NCI-H2171 treated with DMSO at 0.1 percent for 48 hours (cell line): ENCODE measurements at regions not wholly inside any gene's neighbourhood (a gene's known extent, or its start where the extent isn't known, plus 50 kb on each side); places are given as distances from the start of the nearest gene placed in this dataset.

Source experiments
- DNase-seq: peaks from one replicate; lab custom pipeline; 2025; lab: John Stamatoyannopoulos, UW

DNA sequence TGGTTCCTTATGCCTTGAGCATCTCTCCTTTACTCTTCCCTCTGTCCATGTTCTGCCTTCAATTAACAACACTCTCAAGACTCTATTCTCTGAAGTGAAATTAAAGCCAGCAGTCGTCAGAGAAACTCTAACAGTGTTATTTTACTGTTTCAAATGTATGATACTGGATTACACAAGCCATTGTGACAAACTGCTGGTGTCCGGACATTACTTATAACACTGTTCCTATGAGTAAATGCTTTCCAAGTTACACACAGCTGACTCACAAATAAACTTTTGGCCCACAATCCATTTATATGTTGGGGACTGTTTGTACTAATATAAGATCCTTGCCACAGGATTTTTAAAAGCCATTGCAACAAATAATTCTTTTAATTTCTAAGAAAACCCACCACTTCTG lies 63.2 kb upstream of the GHR start:
- DNase-seq: no peak

DNA sequence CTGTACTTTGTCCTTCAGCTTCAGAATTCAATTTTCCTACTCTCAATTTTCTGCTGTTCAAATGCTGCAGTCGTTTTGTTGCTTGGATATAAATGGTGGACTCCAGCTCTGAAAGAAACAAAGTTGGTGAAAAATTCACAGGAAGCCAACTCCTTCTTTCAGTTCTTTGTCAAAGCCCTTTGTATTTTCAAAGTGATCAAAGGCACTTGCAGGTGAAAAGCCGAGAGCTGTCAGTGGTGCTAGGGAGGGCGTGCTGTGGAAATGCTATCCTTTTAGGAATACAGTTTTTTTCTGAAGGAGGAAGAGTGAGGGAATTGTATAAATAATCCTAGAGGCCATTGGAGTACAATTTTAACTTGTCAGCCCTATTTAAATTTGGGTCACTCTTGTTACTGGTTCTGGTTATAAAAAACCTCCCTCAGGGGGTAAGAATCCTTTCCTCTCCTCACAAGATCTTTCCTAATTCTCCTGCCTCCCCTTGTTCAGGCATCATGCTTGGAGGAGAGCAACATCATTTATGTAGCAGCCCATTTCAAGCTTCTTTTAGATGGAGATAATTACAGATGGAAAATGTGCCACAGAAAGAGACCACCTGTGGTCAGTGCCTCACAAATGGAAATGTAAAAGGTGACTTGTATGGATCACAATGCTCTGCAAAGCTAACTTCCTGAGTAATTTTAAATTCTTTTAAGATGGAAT lies 62.5 kb upstream of the GHR start:
- no peak for DNase-seq

DNA sequence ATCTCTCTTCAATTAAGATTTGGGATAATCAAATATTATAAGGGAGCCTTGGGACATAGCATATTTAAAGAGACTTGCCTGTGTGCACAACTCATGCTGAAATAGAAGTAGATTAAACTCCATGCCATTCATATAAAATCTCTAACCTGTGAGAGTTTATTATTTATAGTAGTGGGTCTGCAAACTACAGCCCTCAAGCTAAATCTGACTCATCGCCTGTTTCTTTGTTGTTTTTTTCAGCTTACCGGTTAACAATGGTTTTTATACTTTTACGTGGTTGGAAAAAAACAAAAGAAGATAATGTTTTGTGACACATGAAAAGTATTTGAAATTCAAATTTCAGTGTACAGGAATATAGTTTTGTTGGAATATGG lies 61.9 kb upstream of the GHR start:
- no peak for DNase-seq

DNA sequence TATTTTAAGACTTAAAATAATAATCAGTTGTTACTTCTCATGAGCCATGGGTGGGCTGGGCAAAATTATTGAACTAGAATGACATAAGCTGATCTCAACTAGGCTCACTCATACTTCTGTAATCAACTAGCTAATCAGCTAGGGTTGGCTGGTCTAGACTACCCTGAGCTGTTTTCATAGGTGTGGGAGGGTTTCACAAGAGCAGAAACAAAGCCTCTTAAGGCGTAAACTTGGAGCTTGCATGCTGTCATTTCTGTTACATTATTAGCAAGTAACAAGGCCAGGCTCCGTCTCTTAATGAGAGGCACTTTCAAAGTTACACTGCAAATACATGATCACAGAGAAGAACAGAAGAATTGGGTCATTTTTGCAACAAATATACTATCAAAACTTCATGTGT lies 57.2 kb upstream of the GHR start:
- no peak for DNase-seq
